GM21423 (cell line): ENCODE measurements at regions not wholly inside any gene's neighbourhood (a gene's known extent, or its start where the extent isn't known, plus 50 kb on each side); places are given as distances from the start of the nearest gene placed in this dataset.

Experiments used
- ATAC-seq: cut with Tn5 transposase; IDR thresholded peaks from one replicate; pipeline ENCODE4 v1.9.1; 2021; ENCODE audit warnings: mild to moderate bottlenecking, moderate library complexity; ENCODE audit not compliant: unreplicated experiment

- no peak for ATAC-seq
These were observed 127.8 kb downstream of the HFE start for GRCh38 chr6:26214803-26215584.

DNA sequence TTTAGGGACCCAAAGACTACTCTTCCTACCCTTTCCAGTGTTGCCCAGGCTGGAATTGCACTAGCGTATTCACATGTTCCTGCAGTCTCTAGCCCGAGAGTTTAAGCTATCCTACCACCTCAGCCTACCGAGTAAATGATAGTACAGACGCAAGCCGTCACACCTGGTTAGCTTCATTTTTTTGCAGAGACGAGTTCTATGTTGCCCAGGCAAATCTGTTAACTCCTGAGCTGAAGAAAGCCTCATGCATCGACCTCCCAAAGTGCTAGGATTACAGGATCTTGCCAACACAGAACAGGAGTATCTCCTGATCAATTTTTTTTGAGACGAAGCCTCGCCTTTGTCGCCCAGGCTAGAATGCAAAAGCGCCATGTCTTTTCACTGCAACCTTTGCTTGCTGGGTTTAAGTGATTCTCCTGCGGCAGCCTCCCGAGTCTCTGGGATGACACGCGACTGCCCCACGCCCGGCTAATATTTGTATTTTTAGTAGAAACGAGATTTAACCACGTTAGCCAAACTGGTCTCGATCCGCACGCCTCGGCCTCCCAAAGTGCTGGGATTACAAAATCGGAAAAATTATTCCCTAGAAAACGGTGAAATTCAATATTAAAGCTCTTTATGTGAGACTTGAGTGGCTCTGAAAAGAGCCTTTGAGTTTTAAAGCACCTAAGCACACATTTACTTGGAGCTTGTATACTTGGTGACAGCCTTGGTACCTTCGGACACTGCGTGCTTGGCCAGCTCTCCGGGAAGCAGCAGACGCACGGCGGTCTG is 128.5 kb downstream of the HFE start:
- peak; percentile 25 for ATAC-seq

DNA sequence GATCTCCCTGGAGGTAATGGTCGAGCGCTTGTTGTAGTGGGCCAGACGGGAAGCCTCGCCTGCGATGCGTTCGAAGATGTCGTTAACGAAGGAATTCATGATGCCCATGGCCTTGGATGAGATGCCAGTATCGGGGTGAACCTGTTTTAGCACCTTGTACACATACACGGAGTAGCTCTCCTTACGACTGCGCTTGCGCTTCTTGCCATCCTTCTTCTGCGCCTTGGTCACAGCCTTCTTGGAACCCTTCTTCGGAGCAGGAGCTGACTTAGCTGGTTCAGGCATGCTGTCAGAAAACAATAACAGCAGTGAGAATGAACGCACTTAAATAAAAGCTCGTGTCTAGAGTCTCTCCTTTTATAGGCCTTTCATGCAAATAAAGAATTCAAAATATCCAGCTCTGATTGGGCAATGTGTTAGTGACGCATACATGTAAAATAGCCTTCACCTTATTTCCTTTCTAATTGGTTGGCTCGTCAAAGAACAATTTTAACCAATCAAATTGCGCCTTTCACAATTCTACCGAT is 129.2 kb downstream of the HFE start:
- peak; percentile 73 for ATAC-seq

DNA sequence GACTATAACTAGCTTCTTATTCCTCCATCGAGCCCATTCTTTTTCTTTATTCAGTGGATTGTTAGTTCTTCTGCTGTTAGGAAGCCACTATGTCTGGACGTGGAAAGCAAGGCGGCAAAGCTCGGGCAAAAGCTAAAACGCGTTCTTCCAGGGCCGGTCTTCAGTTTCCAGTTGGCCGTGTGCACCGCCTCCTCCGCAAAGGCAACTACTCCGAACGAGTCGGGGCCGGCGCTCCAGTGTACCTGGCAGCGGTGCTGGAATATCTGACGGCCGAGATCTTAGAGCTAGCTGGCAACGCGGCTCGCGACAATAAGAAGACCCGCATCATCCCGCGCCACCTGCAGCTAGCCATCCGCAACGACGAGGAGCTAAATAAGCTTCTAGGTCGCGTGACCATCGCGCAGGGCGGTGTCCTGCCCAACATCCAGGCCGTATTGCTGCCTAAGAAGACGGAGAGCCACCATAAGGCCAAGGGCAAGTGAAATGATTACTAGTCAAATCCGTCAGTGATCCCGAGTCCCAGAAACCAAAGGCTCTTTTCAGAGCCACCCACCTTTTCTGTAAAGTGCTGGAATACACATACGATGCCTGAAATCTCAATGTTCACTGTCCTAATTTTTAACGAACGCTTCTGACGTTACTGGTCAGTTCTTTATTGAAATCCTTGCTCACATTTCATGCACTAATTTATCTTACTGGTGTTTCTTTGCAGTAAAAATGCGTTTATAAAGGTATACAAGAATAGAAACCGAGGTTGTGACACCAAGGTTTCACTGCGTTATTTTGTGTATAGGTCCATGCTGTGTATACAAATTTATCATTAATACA is 129.9 kb downstream of the HFE start:
- ATAC-seq: peak; percentile 38

DNA sequence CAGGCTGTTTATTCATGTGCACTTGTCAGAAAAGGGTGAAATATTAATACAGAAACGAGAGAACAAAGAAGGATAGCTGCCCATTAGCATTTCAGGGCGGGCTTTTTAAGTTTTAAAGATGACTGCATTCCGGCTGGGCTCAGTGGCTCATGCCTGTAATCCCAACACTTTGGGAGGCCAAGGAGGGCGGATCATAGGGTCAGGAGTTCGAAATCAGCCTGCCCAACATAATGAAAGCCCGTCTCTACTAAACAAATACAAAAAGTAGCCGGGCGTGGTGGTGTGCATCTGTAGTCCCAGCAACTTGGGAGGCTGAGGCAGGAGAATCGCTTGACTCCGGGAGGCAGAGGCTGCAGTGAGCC is 130.5 kb downstream of the HFE start:
- no peak for ATAC-seq

- ATAC-seq: no peak
These were observed 131.6 kb downstream of the HFE start for GRCh38 chr6:26218824-26219223.

GRCh38 chr6:26220145-26220970 is 133.1 kb downstream of the HFE start:
- ATAC-seq: no peak

GRCh38 chr6:26221186-26221585 is 134.0 kb downstream of the HFE start:
- ATAC-seq: no peak

DNA sequence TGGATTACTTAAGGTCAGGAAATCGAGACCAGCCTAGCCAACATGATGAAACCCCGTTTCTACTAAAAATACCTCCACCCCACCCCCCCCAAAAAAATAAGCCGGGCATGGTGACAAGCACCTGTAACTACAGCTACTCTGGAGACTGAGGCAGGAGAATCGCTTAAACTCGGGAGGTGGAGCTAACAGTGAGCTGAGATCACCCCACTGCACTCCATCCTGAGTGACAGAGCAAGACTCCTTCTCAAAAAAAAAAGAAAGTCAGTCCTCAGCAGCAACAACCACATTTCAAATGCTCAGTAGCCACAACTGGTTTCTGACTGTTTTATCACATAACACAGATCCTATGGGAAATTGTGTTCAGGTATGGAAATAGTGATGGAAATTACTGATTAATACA is 135.3 kb downstream of the HFE start:
- ATAC-seq: no peak

GRCh38 chr6:26223228-26223627 is 136.0 kb downstream of the HFE start:
- no peak for ATAC-seq

- ATAC-seq: peak; percentile 65
These were observed 136.7 kb downstream of the HFE start for GRCh38 chr6:26223650-26224546.

GRCh38 chr6:26224547-26224912 is 137.3 kb downstream of the HFE start:
- ATAC-seq: no peak

GRCh38 chr6:26224940-26225847 is 138.0 kb downstream of the HFE start:
- no peak for ATAC-seq

DNA sequence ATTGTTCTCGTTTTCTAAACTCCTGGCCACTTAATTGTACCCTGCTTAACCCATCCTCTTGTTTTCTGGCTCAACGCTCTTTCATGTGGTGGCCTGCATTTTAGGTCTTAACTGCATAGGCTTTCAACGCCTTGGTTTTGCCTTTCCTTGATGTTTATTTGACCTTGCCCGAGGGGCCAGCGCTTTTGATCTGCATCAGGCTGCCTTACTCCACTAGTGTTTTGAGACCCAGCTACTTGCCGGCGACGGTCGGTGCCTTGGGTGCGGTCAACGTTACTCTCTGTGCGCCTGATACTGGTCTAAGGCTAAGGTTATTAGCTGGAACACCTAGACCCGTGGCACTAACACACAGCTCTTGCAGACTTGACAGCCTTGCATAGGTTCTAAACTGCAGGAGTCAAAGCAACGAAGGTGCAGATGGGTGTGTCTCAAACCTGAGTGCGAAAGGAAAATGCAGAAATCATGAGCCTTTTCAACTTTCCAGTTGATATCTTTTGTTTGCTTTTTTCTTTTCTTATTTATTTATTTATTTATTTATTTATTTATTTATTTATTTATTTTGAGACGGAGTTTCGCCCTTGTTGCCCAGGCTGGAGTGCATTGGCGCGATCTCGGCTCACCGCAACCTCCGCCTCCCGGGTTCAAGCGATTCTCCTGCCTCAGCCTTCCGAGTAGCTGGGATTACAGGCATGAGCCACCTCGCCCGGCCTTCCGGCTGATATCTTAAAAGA is 138.8 kb downstream of the HFE start:
- no peak for ATAC-seq

DNA sequence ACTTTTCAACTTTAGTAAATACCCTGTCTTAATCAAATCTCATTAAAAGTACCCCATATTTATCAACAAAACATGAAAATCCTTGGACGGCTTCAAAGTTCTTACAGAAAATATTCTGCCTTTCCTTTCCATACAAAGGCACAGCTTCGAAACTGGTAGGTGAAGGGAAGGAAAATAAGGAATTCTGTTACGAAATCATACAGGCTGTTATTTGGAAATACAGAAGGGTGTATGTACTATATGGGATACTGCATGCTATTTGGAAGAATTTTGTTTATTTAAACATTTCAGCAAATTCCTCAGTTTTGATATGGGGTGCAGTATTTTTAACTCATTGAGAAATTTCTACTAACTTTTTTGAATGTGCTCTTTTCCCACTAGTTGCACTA is 138.4 kb upstream of the BTN3A2 start:
- no peak for ATAC-seq

DNA sequence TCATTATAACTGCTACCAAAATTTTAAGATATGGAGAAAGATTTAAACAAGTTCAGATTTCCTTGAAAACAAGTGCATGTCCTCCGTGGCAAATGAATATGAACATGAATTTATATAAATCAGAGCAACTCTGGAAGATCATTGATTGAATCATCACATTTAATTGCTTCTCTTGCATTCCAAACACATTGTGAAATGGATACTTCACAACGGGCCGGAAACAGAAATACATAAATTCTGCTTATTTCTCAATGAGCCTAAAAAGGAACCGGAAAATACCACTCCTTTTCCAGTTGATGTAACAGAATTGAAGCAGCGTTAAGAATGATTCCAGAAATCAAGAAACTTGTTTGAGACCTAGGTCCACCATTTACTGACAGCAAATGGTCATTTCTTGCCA is 134.6 kb upstream of the BTN3A2 start:
- no peak for ATAC-seq

GRCh38 chr6:26231006-26231587 is 133.9 kb upstream of the BTN3A2 start:
- ATAC-seq: no peak
